Fibroblast of skin of abdomen (primary cell): ENCODE measurements at regions not wholly inside any gene's neighbourhood (a gene's known extent, or its start where the extent isn't known, plus 50 kb on each side); places are given as distances from the start of the nearest gene placed in this dataset.

Source experiments
- DNase-seq: peaks from one replicate; pipeline ENCODE4 v3.0.0-alpha.2; 2013

DNA sequence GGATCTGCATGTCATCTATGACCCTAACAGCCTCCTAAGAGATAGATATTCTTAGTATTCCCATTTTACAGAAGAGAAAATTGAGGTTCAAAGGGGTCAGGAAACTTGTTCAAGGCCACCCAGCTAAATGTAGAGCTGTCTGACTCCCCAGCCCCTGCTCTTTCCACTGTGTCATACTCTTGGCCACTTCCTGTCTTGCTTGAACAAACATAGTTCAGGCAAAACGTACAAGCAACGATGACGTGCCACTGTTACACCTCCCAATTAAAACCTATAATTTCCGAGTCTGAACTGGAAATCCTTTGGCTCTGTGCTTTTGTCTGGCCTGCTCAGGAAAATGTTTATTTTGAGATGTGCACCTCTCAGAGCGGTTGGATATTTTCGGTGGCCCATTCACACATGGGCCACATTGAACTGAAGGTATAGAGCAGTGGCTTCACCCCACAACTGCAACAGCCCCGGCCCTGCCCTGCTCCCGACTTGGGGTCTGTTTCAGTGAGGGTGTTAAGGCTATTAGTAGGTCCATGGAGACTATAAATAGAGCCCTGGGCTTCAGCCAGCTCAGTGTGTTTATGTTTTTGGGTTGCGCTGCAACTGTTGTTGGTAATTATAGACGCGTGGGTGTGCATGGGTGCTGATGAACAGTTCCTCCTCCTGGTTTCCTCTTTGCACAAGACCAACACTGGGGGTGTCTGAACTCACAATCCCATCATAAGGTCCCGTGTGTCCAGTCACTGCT, 172.3 kb upstream of the ADO start:
- no peak for DNase-seq

DNA sequence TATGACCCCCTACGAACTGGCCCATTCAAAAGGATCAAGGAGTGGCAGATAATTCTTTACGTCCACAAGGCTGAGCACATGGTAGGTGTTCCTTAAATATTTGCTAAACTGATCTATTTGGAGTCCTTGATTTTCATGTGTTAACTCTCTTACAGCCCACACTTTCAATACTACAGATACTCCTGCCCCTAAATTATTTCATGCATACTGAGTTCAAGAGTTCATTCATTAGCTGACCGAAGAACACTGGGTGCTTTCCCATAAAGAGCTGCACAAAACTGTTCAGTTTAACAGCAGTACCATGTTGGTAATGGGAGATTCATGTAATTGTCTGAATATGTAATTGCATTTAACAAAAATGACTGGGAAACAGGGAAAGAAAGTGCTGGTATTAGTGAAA, 170.5 kb upstream of the ADO start:
- no peak for DNase-seq

DNA sequence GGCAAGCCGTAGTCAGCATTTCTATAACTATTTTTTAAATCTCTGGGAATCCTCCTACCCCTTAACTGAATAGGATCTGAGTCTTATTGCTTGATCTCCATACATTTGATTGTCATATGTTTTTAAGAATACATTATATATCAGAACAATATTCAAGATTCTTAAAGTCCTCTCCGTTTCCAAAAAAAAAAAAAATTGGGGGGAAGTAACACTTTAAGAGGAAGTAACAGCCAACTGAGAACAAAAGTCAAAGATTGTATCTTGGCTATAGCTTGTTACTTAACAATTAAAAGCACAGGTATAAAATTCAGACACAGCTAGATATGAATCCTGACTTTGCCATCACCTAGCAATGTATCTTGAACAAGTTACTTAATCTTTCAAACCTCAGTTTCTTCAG, 169.9 kb upstream of the ADO start:
- no peak for DNase-seq

DNA sequence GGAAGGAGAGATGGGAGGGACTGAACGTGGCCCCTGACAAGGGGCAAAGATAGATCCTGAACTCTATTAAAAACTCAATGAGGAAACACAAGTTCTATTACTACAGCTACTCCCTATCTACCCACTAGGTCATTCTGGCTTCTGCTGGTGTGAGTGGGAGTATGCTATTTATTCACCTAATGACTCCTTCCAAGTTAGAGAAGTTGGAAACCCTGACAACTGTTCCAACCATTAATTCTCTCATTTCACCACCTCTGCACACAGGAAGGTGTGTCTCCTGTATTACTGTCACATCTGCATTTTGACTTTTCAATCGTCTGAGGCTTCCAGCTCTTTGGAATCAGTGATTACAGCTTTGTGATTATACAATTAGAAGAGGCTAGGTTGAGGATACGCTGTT, 169.4 kb upstream of the ADO start:
- DNase-seq, result no peak

DNA sequence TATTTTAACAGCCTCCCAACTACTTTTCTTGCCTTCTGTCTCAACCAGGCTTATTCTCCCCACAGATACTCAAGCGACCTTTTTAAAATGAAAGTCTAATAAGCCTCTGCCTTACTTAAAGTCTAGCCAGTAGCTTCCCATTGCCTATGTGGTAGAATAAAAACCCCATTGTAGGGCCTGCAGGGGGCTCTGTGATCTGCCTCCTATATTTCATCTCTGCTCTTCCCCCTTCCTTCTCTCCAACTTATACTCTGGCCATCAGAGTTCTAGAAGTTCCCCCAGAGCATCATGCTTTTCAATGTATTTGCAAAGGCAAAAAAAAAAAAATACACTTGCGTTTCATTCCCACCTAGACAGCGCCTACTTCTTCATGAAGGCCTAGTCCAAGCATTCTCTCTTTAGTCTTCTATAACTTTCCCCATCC, 167.7 kb upstream of the ADO start:
- no peak for DNase-seq

DNA sequence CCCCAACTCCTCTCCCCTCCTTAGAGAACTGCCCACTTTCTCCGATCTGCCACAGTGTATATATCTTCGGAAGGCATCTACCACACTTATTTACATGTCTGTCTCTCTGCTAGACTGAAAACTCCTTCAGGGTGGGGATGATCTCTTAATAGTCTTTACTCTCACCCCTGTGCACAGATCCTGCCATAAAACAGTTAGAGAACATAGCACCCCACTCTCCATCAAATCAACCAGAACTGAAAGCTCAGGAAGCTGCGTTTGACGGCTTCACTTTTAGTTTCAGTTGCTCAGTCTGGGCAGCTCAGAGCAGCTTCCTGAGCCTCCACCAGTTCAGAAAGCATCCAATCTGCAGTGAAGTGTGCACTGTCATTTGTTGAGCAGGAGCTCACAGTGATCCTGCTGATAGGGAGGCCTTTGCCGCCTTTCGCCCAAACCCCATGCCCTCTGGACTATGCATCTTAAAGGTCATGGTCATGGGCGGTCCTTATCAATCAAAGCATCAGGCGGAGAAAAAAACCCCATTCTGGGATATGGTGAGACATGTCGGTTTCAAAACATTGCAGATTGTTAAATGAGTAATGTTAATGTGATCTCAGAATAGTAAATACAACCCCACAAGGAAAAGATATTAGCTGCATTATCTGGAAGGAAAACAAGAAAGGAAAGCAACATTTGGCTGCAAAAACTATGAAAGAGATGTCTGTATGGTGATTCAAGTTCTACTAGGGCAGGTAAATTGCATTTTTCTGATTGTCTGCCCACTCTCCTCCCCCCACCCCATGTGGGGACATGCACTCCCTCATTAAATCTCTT, 167.1 kb upstream of the ADO start:
- peak; percentile 23 for DNase-seq

DNA sequence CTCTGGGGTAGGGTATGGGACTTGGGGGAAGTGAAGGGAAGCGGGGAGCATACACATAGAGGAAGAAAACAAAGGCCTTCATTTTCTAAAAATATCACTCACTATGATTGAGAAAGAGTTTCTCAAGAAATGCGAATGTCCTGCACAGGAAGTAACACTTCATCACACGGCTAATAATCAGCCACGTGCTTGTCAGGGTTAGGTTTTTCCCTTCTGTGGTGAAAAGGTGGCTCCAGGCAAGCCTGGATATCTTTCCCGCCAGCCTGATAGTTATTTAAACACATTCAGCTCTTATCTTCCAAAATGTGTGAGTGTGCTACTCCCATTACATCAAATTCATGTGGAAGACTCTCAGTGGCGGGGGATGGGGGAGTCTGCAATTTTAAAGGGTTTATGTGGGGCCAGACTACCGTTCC, 166.4 kb upstream of the ADO start:
- peak; percentile 17 for DNase-seq

DNA sequence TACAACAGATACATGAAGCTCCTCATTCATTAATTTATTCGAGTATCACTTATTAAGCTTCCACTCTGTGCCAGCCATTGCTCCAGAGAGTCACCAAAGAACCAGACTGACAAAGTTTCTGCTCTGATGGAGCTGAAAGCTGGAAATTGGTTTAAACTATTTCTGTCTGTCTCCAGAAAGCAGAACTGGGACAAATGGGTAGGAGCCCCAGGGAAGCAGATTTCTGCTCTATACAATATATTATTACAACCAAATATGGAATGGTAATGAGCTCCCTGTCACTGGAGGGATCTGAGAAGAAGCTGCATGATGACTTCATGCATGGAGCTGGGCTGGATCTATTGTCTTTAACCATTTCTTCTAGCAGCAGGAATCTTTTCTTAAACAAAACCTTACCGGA, 165.4 kb upstream of the ADO start:
- DNase-seq, result no peak

DNA sequence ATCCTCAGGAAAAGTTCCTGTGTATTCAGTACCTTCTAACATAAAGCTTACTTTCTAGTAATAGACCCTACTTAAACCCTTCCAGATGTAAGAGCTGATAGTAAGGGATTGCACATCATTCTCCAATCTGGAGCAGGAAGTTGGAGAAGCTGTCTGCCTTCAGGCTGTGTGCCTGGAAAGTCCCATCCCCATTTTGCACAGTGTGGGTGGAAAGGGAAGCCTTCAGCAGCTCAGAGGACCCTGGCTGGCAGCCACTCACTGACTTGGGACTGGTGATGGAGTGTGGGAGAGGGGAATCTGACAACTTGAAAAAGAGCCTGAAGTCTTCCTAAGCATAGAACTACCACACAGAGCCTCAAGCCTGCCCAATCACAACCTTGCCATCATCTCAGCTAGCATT, 164.1 kb upstream of the ADO start:
- peak; percentile 67 for DNase-seq

DNA sequence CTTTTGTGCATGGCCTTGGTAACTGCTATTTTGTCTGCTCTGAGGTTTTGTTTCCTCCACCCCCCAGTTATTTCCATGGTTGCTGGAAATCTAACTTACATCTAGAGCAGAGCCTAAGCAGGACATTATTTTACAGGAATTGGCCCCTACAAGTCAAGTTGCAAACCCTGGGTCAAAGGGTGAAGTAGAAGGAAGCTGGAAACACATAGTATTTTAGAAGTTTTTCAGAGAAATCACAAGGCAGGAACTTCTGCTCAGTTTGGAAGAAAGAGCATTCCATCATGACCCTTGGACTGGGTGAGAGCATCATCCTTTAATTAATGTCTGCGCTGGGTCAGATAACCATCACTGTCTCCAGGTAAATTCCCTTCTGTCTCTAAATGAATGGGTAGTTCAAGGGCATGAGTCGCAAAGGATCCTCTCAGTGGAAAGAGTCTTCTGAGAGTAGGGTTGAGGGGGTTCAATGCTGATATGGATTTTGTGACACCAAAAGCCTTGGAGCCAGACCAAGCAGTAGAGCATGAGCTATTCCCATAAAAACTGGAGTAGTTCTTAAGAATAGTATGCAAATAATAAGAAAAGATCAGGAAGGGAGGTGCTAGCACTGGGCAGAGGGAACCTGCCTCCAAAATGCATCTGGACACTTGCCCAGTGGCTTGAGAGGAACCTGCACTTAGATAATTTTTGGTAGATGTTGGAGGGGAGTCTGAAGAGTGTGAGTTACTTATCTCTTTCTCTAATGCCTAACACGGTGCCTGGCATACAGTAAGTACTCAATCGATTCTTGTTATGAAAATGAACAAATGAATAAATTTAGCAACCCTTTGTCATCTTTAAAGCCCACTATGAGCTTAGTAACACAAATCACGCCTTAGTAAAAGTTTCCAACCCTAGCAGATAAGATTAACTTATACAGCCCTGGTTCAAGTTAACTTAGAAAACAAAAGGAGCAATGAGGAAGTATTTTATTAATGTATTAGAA, 160.6 kb upstream of the ADO start:
- no peak for DNase-seq

DNA sequence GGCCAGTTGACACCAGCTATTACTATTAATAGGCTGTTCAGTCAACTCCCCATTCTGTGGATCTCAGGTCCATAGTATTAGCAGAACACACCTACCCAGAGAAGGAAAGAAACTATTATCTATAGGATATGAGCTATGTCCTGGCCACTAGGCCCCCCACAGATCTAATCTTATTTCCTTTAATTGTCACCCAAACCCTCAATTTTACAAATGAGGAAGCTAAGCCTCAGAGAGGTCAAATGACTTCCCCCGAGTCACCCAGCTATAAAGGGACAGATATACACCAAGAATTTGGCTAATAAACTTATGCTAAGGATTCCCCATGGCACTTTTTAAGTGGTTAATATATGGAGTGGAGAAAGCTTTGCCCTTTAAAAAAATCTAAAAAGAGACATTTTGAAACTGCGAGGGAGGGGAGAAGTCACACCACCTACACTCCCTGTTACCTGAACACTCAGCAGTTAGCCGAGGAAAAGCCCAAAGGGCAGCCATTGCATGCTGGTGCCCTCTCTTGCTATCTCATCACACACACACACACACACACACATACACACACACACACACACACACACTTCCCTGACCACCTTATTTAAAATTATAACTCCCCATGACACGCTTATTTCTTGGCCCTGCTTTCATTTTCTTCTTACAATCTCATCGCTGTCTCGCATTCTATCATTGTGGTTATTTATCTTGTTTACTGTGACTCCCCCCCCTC, 157.0 kb upstream of the ADO start:
- no peak for DNase-seq

DNA sequence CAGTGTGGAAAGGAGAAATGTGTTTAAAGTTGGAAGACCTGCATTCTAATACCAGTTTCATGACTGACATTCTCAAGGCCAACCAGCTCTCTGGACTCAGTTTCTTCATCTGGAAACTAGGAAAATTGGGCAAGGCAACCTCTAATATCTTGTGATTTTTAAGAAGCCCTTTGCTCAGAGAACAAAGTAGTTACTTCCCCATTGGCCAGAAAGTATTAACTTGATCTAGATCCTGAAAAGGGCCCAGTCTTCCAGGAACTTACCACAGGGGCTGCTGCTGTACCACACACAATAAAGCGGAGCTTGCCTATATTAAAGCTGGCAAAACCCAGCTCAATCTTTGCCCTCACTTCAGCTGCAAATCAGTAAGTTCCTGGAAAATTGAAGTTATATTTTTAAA, 155.6 kb upstream of the ADO start:
- DNase-seq, result no peak

DNA sequence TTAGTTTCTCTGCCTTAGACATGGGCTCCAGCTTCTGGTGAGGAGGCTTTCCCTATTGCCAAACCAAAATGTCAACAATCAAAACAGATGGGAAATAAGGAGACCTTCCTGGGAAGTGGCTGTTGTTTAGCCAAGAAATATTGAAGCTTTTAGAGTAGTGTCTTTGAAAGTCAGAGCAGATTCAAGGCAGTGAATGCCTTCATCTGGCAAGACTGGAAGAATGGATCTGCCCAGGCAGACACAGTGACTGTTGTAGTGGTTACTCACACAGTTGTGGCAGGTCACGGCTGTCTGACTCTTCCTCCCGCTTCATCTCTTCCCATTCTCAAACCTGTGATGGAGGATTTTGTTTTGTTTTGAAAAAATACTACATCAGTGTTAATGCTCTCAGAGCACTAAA, 154.1 kb upstream of the ADO start:
- DNase-seq, result no peak

DNA sequence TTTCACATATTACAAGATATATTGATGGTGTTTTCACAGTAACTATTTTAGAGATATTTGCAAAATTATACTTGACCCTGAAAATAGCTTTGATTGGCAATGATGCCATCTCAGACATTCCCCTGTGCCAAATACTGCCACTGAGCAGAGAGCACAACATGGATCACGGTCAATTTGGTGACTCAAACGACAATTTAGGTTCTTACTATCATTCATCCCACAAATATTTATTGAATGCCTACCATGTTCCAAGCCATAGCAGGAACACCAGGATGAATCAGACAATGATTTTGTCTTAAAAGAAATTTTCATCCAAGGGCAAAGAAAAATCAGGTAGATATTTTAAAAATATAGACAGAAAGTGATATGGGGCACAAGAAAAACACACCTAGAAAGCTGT, 153.2 kb upstream of the ADO start:
- peak; percentile 52 for DNase-seq

DNA sequence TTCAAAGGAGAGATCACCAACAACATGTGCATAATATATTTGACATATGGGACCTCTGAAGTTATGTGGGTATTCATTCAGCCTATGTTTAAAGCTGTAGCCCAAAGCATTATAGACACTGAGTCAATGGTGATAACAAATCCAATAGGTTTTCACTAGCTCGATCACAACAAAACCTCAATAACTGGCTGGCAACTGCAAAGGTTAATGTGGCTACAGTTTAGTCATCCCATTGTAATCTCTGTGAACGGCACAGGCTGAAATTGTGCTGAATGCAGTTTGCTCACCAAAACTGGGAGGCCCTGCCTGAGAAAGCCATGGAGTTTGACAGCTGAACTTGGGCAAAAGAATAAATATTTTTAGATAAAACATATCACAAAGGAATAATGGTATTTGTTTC, 152.4 kb upstream of the ADO start:
- DNase-seq, result peak; percentile 56

DNA sequence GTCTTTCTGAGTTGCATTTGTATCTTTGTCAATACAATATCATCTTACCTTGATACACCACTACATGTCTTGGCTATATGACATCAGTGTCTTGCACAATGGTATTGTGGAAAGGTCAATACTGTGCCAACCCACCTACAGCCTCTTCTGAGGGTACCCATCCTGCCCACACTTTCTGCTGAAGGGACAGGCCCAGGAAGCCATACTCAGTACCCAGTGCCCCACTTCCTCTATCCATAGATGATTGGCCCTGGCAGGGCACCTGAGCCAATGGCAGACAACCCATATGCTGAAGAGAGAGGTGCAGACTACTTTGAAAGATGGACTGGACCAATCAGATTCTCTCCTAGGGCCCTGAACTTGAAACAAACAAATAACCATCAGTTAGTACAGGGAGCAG, 152.0 kb upstream of the ADO start:
- DNase-seq, result no peak

DNA sequence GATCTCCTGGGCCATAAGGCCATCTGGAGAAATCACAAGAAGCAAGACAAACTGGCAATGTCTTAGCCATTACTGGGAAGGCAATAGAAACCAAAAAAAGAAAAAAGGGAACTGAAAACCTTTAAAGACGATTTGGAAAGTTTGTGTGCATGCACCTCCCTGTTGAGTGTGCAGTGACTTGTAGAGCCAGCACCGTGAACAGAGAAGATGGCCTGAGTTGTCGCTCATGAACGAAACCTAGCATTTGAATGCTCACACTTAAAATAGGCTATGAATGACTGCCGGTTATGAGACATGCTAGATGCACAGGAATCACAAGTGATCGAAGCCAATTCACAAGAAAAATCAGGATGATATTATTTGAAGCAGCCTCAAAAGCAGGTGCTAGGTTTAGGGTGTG, 151.3 kb upstream of the ADO start:
- no peak for DNase-seq

DNA sequence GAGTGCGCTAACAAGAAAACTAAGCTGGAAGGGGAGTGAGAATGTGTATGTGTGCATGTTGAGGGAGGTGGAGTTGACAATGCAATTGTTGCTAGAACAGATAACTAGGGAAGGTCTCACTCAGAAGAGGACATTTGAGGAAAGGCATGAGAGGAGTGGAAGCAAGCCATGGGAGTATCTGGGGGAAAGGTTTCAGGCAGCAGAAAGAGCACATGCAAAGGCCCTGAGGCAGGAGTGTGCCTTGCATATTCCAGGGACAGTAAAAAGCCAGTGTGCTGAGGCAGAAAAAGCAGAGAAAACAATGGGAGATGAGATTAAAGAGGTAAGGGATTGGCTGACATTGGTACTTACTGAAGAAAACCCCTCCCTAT, 149.6 kb upstream of the ADO start:
- no peak for DNase-seq

DNA sequence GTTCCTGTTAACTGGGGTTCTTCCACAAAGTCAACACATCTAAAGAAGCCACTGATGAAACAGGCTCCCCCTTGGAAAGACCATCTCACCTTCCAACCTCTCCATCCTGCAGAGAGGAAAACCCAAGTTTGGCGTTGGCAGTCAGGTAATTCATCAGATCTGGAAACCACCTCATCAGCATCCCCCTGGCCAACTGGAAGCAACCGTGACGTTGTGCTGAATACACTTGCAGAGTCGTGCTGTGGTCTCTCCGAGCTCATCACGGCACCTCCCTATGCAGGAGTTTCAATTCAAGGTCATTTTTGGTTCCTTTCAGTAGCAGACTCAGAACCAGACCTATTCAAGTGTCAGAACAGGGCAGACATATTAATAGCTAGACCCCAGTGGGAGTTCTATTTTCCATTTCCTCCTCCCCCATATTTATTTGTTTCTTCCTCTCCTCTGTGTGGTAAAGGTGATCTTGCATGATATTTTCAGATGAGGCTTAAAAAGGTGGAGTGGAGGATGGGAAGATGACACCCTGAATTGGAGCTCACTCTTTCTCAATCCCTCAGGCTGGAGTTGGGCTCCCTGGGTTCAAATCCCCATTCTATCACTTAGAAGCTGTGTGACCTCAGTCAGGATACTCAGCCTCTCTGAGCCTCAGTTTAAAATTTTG, 149.1 kb upstream of the ADO start:
- DNase-seq, result no peak

DNA sequence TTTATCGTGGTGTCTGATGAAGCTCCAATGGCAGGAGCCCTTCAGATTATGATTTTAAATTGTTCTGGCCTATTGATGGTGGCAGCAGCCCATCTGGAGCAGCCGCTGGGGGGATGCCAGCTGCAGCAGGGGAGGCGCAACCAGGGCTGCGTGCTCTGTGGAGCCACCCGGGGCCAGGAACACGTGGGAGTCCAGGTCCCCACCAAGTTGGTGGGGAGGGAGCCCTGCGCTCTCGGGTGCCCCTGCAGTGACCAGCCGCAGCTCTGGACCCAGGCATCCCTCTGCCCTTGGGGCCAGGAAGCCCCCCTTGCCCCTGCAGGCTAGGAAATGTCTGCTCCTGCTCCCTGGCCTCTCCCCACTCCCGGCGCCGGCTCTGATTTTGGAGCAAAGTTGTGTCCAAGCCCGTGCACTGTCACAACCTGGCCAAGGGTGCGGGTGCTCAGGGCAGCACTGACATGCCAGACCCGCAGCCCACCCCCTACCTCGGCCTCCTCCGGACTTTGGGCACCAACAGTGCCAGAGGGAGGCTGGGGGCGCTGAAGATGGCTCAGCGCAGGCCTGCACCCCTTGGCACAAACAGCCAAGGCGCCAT, 147.2 kb upstream of the ADO start:
- no peak for DNase-seq

DNA sequence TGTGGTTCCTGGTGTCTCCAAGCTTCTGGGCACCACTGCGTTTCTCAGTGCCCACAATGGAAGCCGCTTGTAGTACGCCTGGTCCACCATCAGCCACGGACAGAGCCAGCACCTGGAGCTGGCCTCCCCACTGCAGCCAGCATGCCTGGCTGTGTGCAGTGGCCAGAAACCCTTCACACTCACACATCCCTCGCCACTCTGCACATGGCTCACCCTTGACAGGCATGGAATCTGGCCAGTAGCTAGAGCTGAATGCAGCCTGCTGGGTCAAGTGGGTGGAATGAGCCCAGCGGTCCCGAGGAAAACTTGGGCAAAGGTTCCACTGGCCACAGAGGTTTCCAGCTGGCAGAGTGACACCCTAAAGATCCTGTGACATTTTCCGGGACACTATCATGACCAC, 146.0 kb upstream of the ADO start:
- no peak for DNase-seq

DNA sequence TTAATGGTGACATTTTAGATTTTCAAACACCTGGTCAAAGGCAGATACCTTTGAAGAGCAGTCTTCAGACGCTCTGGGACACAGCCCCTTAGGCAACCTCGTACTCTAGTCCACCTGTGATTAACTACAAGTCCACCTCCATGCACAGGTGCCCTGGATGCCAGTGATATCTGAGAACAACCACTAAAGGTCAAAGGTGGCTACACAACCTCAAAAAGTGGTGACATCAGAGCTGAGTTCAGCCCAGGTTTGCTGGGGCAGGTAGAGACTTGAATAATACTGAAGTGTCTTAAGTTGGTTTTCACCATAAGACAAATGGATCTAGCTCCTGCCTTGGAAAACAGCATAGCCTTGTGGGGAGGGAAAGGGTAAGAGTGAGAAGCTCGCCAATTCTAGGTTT, 143.4 kb upstream of the ADO start:
- no peak for DNase-seq
